Eye (tissue), 1 donor: ENCODE measurements at regions not wholly inside any gene's neighbourhood (a gene's known extent, or its start where the extent isn't known, plus 50 kb on each side); places are given as distances from the start of the nearest gene placed in this dataset.
A peak's percentile ranks its signal among the peaks of the same experiment; 100 is the strongest.

Source experiments
- DNase-seq: peaks from one replicate; pipeline ENCODE4 v3.0.0-alpha.2; 2015

GRCh38 chr1:234554218-234554697 lies 55.7 kb downstream of the IRF2BP2 start:
- DNase-seq = no peak

DNA sequence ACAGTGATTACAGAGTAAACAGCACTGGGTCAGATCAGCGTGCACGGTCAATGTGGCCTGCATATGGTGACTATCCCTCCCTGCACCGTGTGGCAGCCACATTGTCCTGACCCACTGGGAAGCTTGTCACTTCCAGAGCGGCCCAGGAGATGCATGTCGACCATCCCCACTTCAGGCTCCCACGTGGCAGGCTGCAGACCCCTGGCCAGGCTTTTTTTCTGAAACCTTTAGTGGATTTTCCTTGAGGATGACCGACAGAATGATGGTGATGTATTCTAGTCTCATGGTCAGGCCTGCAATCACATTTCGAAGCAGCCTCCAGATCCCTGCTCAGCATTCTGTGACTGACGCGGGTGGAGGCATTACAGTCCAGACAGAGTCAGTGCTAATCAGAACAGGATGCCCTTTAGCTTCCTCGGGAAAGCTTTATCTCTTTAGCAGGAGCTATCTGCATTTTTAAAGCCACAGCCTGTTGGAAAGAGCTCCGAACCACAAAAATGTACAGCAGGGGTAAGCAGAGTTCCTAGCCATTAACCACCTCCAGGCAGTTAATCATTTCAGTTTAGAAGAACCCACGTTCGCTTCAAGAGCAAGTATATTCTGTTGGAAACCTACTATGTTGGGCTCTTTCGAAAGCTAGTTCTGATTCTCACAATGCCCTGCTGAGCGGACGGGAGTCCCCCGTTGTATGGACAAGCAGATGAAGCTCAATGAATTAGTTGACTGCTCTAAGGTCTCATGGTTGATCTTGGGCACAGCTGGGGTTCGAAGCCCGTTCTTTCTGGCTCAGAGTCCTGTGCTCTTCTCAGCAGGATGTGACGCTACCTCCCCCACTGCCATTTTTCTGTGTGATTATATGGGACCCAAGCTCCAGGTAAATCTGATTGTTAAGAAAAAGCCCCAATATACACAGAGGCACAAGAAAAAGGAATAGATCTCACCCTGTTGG lies 56.5 kb downstream of the IRF2BP2 start:
- DNase-seq = peak; percentile 52

- DNase-seq = no peak
These were observed 59.0 kb downstream of the IRF2BP2 start for GRCh38 chr1:234551032-234551378.

DNA sequence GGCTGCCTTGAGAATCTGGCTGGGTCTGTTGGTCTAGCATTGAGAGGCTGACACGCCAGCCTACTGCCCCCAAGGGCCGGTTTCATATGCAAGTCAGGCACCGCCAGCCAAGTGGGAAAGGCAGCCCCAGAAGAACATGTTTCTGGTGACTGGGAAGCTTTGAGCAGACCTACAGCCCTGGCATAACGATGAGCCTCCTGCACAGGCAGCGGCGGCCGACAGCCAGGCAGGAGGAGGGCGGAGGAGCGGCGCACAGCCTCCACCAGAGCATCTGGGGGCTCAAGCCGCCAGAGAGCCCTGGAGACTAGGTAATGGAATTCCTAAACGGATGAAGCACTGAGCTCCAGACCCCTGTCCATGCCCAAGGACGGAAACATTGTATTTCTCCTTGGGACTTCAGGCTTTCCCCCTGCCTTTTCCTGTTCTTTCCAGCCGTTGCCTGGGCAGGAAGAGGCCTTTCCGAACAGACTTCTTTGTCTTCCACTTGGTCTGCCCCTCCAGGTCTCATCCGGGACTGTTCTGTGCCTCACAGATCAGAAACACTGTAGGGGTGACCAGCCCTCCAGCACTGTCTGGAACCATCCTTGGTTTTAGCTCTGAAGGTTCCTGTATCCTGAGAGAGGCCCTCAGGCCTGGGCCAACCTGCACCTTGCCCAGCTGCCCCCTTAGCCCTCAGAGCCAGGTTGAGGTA lies 59.5 kb downstream of the IRF2BP2 start:
- DNase-seq = peak; percentile 39

- no peak for DNase-seq
These were observed 60.4 kb downstream of the IRF2BP2 start for GRCh38 chr1:234549447-234550021.

GRCh38 chr1:234546890-234547788 lies 62.8 kb downstream of the IRF2BP2 start:
- no peak for DNase-seq

DNA sequence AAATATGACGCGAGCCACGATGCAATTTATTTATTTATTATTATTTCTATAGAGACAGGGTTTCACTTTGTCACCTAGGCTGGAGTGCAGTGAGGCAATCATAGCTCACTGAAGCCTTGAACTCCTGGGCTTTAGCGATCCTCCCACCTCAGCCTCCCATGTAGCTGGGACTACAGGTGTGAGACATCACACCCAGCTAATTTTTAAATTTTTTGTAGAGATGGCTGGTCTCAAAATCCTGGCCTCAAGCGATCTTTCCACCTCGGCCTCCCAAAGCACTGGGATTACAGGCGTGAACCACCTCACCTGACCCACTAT lies 63.6 kb downstream of the IRF2BP2 start:
- no peak for DNase-seq

GRCh38 chr1:234545517-234546386 lies 64.2 kb downstream of the IRF2BP2 start:
- DNase-seq = peak; percentile 51

DNA sequence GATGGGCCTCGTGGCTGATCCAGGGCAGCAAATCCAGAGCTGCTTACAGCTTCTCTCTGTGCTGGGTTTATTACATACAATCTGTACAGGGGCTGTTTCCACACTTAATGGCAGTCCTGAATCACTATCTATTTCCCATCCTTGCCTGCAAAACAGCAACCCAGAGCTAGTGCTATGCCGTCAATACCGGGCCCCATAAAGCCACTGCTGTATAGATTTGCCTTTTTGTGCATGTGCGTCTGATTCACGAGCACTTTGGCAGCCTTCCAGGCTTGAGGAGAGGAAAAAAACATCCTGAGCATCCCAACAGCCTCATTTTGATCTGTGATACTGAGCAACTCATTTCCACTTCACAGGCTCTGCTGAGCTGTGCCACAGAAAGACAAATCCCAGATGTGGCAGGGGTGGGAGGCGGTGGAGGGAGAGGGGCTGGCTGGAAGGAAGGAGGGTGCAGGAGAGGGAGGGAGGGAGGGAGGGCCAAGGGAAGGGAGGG lies 65.2 kb upstream of the TARBP1 start:
- peak; percentile 95 for DNase-seq

- DNase-seq = peak; percentile 54
These were observed 64.6 kb upstream of the TARBP1 start for GRCh38 chr1:234543442-234544086.

DNA sequence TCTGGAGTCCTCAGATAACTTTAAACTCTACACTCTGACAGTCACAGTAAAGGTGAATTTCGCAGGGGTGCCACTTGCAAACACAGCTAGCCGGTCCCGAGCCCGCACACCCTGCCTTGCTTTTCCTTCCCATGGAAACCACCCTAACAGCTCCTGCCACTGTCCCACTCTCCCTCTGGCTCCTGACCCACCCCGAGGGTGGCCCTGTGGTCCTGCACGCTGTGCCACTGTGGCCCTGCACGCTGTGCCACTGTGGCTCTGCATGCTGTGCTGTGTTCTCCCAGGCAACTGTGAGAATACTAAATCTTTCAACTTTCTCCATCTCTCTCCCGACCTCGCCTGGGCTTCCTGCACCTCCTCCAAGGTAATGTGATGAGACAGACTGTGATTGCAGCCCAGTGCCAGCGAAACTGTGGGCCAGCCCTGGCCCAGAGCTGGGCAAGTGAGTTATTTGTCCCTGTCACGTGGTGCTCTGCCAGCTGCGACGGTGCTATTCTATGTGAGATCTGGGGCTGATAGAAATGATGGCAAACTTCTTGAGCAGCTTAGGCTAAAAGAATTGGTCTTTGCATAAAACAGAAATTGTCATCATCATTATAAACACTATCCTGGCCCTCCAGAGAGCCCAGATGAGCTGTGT lies 63.4 kb upstream of the TARBP1 start:
- no peak for DNase-seq

DNA sequence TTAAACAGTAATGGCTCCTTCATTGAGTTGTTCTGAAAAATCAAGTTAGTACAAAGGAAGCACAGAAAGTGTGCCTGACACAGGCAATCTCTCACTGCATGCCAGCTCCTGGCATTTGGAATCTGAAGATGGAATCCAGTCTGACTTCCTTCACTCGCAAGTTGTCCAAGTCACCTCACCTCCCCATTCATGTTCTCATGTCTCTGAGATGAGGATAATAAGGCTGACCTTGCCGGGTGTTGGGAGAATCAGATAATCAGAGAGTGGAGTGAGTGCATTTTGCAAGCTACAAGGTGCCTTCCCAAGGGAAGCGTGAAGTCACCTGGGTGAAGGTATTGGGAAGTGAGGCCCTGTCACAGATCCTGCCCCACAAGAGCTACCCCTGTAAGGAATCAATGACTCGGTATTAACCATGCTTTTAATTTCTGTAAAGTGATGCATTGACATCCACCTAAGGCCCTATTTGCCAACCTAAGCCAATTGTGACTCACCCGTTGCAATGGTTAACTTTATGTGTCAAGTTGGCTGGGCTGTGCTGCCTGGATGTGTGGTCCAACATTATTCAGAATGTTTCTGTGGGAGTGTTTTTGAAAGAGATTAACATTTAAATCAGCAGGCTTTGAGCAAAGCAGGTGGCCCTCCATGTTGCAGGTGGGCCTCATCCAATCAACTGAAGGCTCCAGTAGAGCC lies 62.5 kb upstream of the TARBP1 start:
- DNase-seq = no peak

DNA sequence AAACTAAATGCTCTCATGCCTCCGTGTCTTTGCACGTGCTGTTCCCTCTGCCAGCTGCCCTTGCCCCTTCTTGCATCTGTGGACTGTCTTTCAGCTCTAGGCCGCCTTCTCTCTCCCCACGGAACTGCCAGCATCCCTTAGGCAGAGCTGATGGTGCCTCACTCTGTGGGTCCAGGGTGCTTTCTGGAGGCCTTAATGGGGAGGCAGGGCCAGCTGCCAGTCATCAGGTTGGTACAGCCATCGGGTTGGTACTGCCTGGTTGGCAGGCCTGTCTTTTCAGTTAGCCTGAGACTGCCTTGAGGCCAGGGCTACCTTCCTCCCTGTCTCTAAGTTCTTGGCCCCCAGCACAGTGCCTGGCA lies 61.4 kb upstream of the TARBP1 start:
- no peak for DNase-seq

DNA sequence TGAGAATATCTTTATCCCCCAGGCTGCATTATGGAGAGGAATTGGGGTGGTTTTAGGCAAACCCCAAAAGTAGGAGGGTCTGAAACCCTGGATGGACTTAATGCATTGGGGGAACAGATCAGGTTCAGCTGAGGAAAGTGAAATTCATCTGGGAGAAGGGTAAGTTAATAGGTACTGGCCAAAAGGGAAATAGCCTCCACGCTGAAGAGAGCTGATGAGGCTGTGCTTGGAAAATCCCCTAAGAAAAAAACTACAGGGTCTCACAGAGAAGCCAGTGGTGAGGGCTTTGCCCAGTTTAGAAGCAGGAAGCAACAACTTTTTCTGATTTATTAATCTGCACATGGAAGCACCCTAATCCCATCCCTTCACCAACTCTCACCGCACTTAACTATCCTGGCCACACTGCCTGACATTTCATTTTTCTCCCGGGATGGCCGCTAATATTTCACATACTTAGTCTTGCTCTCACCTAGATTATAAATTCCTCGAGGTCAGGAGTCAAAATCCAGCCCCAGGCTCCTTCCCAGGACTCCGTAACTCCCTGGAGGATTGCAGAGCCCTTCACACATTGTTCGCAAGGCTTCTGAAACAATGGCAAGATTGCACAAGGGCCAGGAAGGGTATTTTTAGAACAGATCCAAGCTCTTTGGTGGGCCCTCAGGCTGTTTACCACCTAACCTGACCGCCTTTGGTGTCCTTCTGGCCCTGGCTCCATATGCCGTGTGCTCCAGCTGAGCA lies 60.9 kb upstream of the TARBP1 start:
- DNase-seq = no peak

DNA sequence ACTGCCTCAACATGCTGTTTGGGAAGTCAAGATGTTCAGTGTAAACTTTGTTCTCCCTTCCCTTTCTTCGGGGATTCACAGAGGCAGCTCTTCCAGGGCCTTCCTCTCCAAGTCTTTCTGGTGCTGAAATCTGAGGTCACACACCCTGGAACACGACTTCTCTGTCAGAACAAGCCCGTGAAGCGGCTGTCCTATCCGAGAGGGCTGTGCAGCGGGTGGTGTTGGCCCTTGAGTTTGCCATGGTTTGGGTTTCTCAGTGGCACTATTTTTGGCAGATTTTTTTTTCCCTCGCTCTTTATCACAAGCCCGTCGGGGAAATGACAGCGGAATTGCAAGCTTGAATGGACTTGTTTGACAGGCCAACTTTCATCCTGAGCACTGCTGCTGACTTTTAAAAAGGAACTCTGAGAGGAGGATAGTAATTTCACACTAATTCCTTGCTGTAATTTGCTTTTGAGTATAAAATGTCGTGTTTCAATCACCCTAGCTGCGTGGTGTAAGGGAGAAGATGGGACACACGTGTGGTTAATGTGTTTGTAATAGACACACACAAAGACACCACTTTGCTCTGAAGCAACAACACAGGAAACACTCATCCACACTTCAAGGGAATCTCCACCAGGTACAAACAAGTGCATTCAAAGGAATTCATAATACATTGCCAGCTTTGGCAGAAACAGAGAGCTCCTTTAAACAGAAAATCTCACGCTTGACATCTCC lies 60.1 kb upstream of the TARBP1 start:
- DNase-seq = peak; percentile 69

DNA sequence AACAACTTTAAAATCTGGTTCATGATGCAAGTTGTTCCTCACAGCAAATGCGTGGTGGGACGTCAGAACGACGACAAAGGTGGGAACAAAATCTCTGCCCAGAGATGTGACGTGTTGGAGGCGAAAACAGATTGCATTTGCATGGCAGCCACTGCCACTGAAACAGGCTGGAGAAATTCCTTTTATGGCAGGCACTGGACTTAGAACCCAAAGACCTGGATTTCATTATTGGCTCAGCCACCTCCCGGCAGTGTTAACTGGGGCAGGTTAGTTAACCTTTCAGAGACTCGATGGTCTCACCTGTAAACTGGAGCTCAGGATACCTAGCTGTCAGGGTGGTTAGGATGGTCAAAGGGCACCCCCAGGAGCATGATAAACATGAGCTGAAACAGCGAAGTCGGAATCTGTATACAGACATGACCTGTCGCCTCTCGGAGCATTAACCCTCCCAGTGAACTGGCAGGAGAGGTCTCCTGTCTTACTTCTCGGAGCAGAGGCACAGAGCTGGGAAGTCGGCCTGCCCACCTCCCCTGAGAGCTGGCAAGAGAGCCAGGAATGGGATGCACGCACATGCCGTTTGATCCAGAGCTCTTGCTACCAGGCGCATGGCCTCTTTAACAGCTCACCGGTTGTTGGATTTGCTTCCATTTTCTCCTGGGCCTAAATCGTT lies 59.2 kb upstream of the TARBP1 start:
- DNase-seq = no peak

DNA sequence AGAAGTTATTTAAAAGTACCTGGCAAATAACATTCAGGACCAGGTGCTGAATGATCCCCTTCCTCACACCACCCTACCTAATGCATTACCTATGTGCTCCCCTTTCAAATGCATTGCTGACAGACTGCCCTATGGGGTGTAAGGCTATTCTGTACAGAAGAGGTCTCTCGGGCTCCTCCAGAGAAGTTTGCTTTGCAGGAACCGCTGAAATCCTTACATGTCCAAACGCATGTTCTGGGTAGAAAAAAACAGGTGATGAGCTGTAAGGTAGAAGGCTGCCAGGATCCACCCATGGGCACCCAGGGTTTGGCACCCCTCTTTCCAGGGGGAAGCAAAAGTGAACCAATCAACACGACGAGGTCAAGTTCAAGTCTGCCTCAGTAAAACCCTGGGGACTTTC lies 58.3 kb upstream of the TARBP1 start:
- no peak for DNase-seq

DNA sequence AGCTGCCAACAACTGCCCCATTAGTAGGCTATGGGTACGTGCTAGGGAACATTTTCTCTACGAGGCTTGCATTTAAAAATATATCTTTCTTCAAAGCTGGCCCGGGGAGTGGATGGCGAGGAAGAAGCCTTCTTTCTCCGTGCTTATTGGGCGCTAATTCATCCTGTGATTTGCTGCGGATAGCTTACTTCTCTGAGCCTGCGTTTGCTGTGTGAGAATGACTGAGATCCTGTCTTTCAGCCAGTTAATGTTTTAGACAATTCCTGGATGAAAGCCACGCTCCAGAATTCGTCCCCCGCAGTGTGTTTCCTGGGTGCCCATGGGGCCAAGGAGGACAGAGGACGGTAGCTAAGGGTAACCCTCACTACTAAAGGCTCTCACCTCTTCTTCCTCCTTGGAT lies 57.8 kb upstream of the TARBP1 start:
- DNase-seq = no peak
